GM18498 (cell line): ENCODE measurements at regions not wholly inside any gene's neighbourhood (a gene's known extent, or its start where the extent isn't known, plus 50 kb on each side); places are given as distances from the start of the nearest gene placed in this dataset.
A peak's percentile ranks its signal among the peaks of the same experiment; 100 is the strongest.

Source experiments
- ATAC-seq: cut with Tn5 transposase; IDR thresholded peaks from one replicate; pipeline ENCODE4 v1.9.1; 2021; ENCODE audit warnings: mild to moderate bottlenecking, moderate library complexity; ENCODE audit not compliant: unreplicated experiment

DNA sequence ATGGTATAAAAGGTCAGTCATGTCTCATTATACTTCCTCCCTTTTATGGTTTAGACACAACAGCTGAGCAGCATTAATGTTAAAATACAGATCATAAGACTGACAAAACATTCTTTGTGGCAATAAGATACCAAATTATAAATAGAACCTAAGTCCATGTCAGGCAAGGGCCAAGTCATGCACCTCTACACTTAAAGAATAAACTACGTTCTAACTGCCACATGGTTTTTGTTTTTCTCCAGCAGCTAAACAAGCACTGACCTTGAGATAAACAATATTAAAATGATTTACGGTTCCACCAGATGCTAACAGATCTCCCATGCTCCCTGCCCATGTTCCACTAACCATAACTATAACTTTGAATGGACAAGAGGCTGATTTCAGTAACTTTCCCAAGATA lies 368.6 kb upstream of the TFPI start:
- ATAC-seq = no peak

- ATAC-seq = no peak
These were observed 367.4 kb upstream of the GULP1 start for GRCh38 chr2:187924293-187924692.

DNA sequence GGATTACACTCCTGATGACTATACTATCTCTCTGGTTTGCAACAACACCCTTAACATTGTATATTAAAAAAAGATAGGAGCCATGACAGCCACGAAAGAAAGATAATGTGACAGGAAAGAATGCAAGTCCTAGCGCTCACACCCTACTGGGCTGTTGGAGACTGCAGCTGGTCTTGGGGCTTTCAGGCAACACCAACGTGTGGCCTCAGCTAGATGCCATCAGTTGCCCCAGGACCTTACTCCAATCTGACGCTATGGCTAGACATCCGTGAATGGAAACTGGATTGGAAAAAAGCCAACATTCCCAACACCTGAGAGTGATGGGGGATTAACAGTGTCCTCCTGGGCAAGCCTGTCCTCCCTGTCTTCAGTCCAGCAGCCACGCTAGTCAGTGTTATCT lies 357.4 kb upstream of the GULP1 start:
- no peak for ATAC-seq

DNA sequence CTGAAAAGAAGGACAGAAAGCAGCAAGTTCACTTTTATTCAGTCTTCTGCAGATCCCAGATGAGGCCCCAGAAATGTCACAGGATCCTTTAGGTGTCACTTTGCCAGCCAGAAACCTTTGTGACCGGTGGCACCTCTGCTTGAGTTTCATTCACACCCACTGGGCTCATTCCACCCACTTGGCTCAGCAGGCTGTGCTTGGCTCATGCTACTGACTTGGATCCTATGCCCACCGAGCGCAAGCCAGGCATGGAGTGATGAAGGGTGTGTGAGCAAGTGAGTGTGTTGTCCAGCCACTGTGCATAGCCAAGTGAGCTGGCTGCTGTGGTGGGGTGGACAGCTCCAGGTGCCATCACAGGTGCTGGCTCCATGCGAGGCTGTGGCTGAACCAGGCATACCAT lies 357.0 kb upstream of the GULP1 start:
- no peak for ATAC-seq

GRCh38 chr2:187935126-187935525 lies 356.5 kb upstream of the GULP1 start:
- ATAC-seq = no peak

GRCh38 chr2:187936228-187936627 lies 355.4 kb upstream of the GULP1 start:
- no peak for ATAC-seq

GRCh38 chr2:187939180-187939579 lies 352.5 kb upstream of the GULP1 start:
- no peak for ATAC-seq

GRCh38 chr2:187942876-187943275 lies 348.8 kb upstream of the GULP1 start:
- no peak for ATAC-seq

DNA sequence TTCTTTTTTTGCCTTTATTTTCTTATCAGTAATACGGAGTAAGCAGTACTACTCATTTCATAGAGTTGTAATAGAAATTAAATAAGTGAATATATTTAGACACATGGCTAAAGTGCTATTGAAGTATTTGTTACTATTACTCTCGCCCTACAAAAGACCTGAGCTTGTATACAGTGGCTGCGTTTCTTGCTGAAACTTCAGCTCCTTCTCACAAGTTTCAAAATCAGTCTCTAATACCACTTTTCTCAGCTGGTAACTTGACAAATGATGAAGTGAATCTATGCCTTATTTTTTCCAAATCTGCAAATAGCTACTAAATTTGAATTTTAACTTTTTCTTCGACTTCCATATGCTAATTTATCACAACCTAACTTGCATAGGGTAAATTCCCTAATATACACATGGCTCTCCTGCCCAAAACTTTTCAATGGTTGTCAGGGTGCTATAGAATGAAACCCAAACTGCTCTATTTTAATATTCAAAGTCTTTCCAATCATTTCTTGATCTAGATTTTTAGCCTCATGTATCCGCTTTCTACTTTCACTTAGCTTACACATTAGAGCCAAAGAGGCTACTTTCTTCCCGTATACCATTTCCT lies 347.8 kb upstream of the GULP1 start:
- ATAC-seq = no peak

- no peak for ATAC-seq
These were observed 341.8 kb upstream of the GULP1 start for GRCh38 chr2:187949859-187950258.

GRCh38 chr2:187951470-187952218 lies 340.0 kb upstream of the GULP1 start:
- no peak for ATAC-seq

- ATAC-seq = no peak
These were observed 334.7 kb upstream of the GULP1 start for GRCh38 chr2:187956906-187957534.

GRCh38 chr2:187959821-187960220 lies 331.9 kb upstream of the GULP1 start:
- ATAC-seq = no peak

- no peak for ATAC-seq
These were observed 329.1 kb upstream of the GULP1 start for GRCh38 chr2:187962538-187962937.

- no peak for ATAC-seq
These were observed 326.9 kb upstream of the GULP1 start for GRCh38 chr2:187964746-187965145.

- no peak for ATAC-seq
These were observed 324.8 kb upstream of the GULP1 start for GRCh38 chr2:187966924-187967323.

GRCh38 chr2:187971893-187972292 lies 319.8 kb upstream of the GULP1 start:
- no peak for ATAC-seq

DNA sequence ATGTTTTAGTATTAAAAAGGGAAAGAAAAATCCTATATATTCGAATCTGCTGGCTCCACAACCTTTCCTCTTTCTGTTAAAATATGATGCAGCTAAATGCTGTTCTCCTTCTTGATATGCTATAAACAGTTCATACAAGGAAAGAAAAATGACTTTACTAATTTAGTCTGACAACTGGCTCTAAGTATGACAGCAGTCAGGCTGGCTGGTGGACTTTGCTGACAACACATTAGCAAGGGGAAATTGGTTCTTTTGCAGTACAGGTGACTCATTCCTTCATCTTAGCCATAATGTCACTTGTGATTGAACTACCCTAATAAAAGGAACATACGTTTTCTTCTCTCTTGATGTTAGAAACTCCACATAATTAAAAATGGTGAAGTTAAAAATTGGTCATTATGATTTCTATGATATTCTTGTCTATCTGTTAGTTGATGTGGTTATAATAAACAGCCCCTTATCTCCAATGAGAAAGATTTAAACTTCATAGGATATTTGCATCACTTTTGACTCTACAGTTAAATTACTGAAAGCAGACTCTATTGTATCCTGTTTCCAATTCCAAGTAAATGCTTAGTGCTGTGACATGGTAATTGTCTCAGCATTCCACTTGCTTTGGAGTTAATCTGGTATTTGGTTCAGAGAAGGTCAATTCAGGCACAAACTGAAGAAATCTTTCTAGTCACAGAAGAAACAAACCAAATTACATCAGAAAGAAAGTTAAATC lies 315.3 kb upstream of the GULP1 start:
- ATAC-seq = no peak

DNA sequence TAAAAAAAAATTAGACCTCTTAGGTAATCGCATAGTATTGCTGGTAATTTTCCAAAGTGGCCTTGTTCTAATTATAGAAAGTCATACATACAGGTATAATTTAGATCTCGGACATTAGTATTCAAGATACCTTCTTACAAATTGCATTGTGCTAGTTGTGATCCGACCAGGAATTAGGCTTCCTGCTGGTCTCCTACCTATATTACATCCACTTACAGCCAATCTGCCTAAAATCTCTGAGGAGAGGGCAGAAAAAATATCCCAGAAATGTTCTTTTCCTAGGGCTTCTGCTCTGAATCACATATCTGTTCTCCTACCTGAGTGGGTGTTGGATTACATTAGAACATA lies 314.7 kb upstream of the GULP1 start:
- ATAC-seq = no peak

DNA sequence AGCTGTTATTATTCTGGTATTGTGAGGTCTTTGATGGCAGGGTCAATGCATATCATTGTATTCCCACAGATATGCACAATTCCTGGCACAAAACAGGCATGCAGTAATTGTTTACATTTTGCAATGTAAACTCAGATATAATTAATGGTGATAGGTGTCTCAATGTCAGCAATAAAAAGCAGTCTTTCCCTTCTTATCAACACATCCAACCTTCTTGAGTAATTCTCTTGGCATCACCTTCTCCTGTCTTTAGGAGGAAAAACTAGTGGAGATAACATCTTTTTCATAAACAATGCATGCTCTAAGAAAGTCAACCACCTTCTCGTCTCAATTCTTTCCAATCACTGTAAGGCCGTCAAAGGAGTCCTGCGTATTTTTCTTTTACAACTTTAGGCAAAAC lies 313.3 kb upstream of the GULP1 start:
- ATAC-seq = no peak

DNA sequence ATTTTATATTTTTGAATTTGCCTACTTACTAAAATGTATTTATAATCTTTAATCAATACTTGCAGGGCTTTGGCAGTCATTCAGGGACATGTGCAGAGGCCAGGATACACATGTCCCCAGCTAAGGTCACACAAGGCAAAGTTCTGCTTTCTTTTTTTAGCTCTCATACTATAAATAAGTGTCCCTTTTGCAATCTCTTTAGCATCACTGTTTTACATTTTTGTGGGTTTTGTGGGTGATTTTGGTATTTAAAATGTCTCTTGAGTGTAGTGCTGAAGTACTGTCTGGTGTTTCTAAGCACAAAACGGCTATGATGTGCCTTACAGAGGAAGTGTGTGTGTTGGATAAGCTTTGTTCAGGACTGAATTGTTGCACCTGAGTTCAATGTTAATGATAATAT lies 309.0 kb upstream of the GULP1 start:
- ATAC-seq = peak; percentile 87

DNA sequence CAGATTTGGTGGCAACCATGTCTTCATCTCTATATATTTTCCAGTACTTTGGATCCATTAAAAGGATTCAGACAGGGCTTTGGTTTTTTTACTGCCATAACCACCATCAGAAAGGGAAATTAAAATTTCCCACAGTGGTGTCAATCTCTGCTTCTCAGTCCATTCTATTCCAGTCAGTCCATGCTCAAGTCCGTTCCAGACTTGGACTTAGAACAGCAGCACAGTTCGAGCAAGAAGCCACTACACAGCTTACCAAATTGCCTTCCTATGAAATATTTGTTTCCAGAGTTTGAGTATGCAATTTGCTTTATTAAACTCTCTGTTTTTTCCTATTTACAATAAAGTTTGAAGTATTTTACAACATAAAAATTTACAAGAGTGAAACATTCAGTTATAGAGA lies 306.5 kb upstream of the GULP1 start:
- ATAC-seq = no peak
